HepG2 (cell line): ENCODE measurements at regions not wholly inside any gene's neighbourhood (a gene's known extent, or its start where the extent isn't known, plus 50 kb on each side); places are given as distances from the start of the nearest gene placed in this dataset.

Source experiments
- ATAC-seq: fragments of 200-7000 bp; cut with Tn5 transposase; 3 replicates; pipeline ENCODE4 v1.9.1; 2020; ENCODE audit warnings: mild to moderate bottlenecking, moderate library complexity
- BruUV-seq: library from RNA; stranded (reverse); fragments of 400-500 nt; replicated peaks from 2 replicates; lab custom pipeline; 2021; lab: Mats Ljungman, UMichigan
- CTCF ChIA-PET: fragments of 300-600 bp; formaldehyde crosslinking; extraction: SDS; loops from one replicate; lab custom pipeline; 2021; ENCODE audit warnings: low total read pairs, inconsistent platforms, low intra/inter-chr PET ratio; lab: Yijun Ruan, JAX
- POLR2A ChIA-PET: fragments of 350-600 bp; sonication (Branson Sonifier 250); formaldehyde crosslinking; loops from one replicate; lab custom pipeline; 2020; ENCODE audit warnings: antibody characterized with exemption, inconsistent platforms; lab: Yijun Ruan, JAX
- DNase-seq: peaks from one replicate; pipeline ENCODE4 v3.0.0-alpha.2; 2015; ENCODE audit warnings: low spot score
- FAIRE-seq: peaks from 3 replicates; lab custom pipeline; 2011; peaks lifted over from hg19 to GRCh38; lab: Jason Lieb, UNC
- H2AFZ ChIP-seq: one replicate; pipeline ENCODE4 v1.6.1; 2011; ENCODE audit warnings: low read length, inconsistent platforms
- H3K27ac ChIP-seq: fragments of 300-600 bp; 3 replicates; pipeline ENCODE4 v1.8.0; 2011; ENCODE audit warnings: mixed run types, mild to moderate bottlenecking, mixed read lengths, low read length, inconsistent platforms; ENCODE audit not compliant: insufficient read depth; ENCODE audit errors: extremely low read length
- H3K27me3 ChIP-seq, 2 experiments: fragments of 200-600 bp in 1 of 2; 2 replicates in 1 of 2; 3 replicates in 1 of 2; pipeline versions ENCODE4 v1.6.0 to v1.8.0; 2011; ENCODE audit warnings: low read length in 2 of 2, mild to moderate bottlenecking in 2 of 2, moderate library complexity in 2 of 2, inconsistent platforms in 1 of 2; ENCODE audit not compliant: insufficient read depth in 2 of 2, control insufficient read depth in 1 of 2
- H3K36me3 ChIP-seq, 2 experiments: fragments of 200-600 bp in 1 of 2; replicated peaks in 1 of 2; 2 replicates in 1 of 2; 3 replicates in 1 of 2; pipeline versions ENCODE4 v1.5.1 to v1.8.0; 2011; ENCODE audit warnings: low read length in 2 of 2, inconsistent platforms in 1 of 2; ENCODE audit not compliant: insufficient read depth in 2 of 2, control insufficient read depth in 1 of 2
- H3K4me1 ChIP-seq: 2 replicates; pipeline ENCODE4 v1.5.1; 2012; ENCODE audit warnings: low read length, inconsistent platforms; ENCODE audit not compliant: insufficient read depth
- H3K4me2 ChIP-seq: 2 replicates; pipeline ENCODE4 v1.6.0; 2011; ENCODE audit warnings: low read depth, low read length, inconsistent platforms
- H3K4me3 ChIP-seq, 3 experiments: fragments of 200-600 bp in 1 of 3; sonication (generic), shearing (Covaris generic) in 1 of 3; replicated peaks in 1 of 3; 2 replicates each; pipeline ENCODE4 v1.5.1; 2011 to 2016; ENCODE audit warnings: low read length in 3 of 3, inconsistent platforms in 2 of 3, low read depth in 2 of 3, mild to moderate bottlenecking in 2 of 3, control low read depth in 1 of 3, mixed read lengths in 1 of 3; ENCODE audit not compliant: insufficient read depth in 1 of 3
- H3K79me2 ChIP-seq: one replicate; pipeline ENCODE4 v1.6.1; 2011; ENCODE audit warnings: low read length, inconsistent platforms; ENCODE audit not compliant: insufficient read depth
- H3K9ac ChIP-seq: 2 replicates; pipeline ENCODE4 v1.6.0; 2011; ENCODE audit warnings: mild to moderate bottlenecking, low read depth, low read length, inconsistent platforms; ENCODE audit not compliant: insufficient read depth
- H3K9me3 ChIP-seq: 2 replicates; pipeline ENCODE4 v1.5.1; 2012; ENCODE audit warnings: mild to moderate bottlenecking, low read length
- H4K20me1 ChIP-seq: 2 replicates; pipeline ENCODE4 v1.6.0; 2011; ENCODE audit warnings: inconsistent platforms, mild to moderate bottlenecking, low read length, moderate library complexity; ENCODE audit not compliant: insufficient read depth
- BRCA1 ChIP-seq: sonication (generic); formaldehyde crosslinking; IDR thresholded peaks from 2 replicates; pipeline ENCODE4 v1.4.0; 2020; ENCODE audit warnings: missing genetic modification reagents
- CC2D1A ChIP-seq: sonication (generic); formaldehyde crosslinking; IDR thresholded peaks from 2 replicates; pipeline ENCODE4 v1.8.1; 2023; ENCODE audit warnings: mild to moderate bottlenecking, missing genetic modification reagents
- FOXK1 ChIP-seq: sonication (generic); formaldehyde crosslinking; IDR thresholded peaks from 2 replicates; pipeline ENCODE4 v1.4.0; 2020; ENCODE audit warnings: low read depth, missing genetic modification reagents, borderline replicate concordance
- HIVEP1 ChIP-seq: sonication (generic); formaldehyde crosslinking; IDR thresholded peaks from 2 replicates; pipeline ENCODE4 v1.4.0; 2020; ENCODE audit warnings: mild to moderate bottlenecking, missing genetic modification reagents
- HNRNPK ChIP-seq: fragments of 200-400 bp; formaldehyde crosslinking; IDR thresholded peaks from 2 replicates; pipeline ENCODE4 v1.6.1; 2018; ENCODE audit warnings: low read length, low read depth, moderate library complexity, mild to moderate bottlenecking; ENCODE audit not compliant: poor library complexity, severe bottlenecking
- KLF12 ChIP-seq: sonication (generic); formaldehyde crosslinking; IDR thresholded peaks from 2 replicates; pipeline ENCODE4 v1.4.0; 2020; ENCODE audit warnings: missing genetic modification reagents, borderline replicate concordance
- PHF8 ChIP-seq: sonication (generic); formaldehyde crosslinking; IDR thresholded peaks from 2 replicates; pipeline ENCODE4 v1.5.0; 2020; ENCODE audit warnings: missing genetic modification reagents
- SIN3B ChIP-seq: fragments of 150-350 bp; IDR thresholded peaks from 2 replicates; pipeline ENCODE4 v1.6.1; 2014; ENCODE audit warnings: low read length
- TARDBP ChIP-seq: sonication (generic); formaldehyde crosslinking; IDR thresholded peaks from 2 replicates; pipeline ENCODE4 v1.8.0; 2022; ENCODE audit warnings: mild to moderate bottlenecking, missing genetic modification reagents
- XBP1 ChIP-seq: sonication (generic); formaldehyde crosslinking; IDR thresholded peaks from 2 replicates; pipeline ENCODE4 v1.5.0; 2020; ENCODE audit warnings: missing genetic modification reagents
- ZFAT ChIP-seq: sonication (generic); formaldehyde crosslinking; conservative IDR thresholded peaks from 2 replicates; pipeline ENCODE4 v1.8.1; 2023; ENCODE audit warnings: missing genetic modification reagents, inconsistent platforms
- ZNF24 ChIP-seq: fragments of 450-650 bp; IDR thresholded peaks from 2 replicates; pipeline ENCODE4 v1.6.1; 2017; ENCODE audit warnings: antibody characterized with exemption, mild to moderate bottlenecking
- ZNF550 ChIP-seq: sonication (generic); formaldehyde crosslinking; IDR thresholded peaks from 2 replicates; pipeline ENCODE4 v1.4.0; 2020; ENCODE audit warnings: mild to moderate bottlenecking, missing genetic modification reagents, borderline replicate concordance
- ZNF569 ChIP-seq: sonication (generic); formaldehyde crosslinking; IDR thresholded peaks from 2 replicates; pipeline ENCODE4 v1.5.0; 2020; ENCODE audit warnings: mild to moderate bottlenecking, missing genetic modification reagents, moderate library complexity, borderline replicate concordance
- ZNF776 ChIP-seq: sonication (generic); formaldehyde crosslinking; IDR thresholded peaks from 2 replicates; pipeline ENCODE4 v1.4.0; 2020; ENCODE audit warnings: mild to moderate bottlenecking, missing genetic modification reagents
- WGBS: methylation state at CpG from one replicate; pipeline ENCODE4 v1.1.6; 2017; ENCODE audit warnings: low lambda C conversion rate; 5-methylcytosine and 5-hydroxymethylcytosine counted together
- in situ Hi-C: cut with HindIII; loops from 2 replicates; pipeline ENCODE4 v1.10.0; 2017; ENCODE audit warnings: low pct_unique_long_range_greater_than_20kb; ENCODE audit not compliant: extremely low pct_ligation_motif_present
- intact Hi-C: fragments of 100-400 bp; cut with micrococcal nuclease; formaldehyde crosslinking; loops from one replicate; pipeline ENCODE4 v1.10.0; 2022; ENCODE audit not compliant: unreplicated experiment
- TF ChIP-seq, protein P1 (sequence below): IDR thresholded peaks from 2 replicates; pipeline ENCODE4 v1.6.1; 2016
- TF ChIP-seq, protein P2 (sequence below): sonication (generic); formaldehyde crosslinking; IDR thresholded peaks from 2 replicates; pipeline ENCODE4 v1.8.1; 2023; ENCODE audit warnings: mild to moderate bottlenecking, missing genetic modification reagents, borderline replicate concordance
- TF ChIP-seq, protein P3 (sequence below): sonication (generic); formaldehyde crosslinking; IDR thresholded peaks from 2 replicates; pipeline ENCODE4 v1.9.0; 2021; ENCODE audit warnings: missing genetic modification reagents, borderline replicate concordance
- TF ChIP-seq, protein P4 (sequence below): sonication (generic); formaldehyde crosslinking; IDR thresholded peaks from 2 replicates; pipeline ENCODE4 v1.8.0; 2022; ENCODE audit warnings: missing genetic modification reagents, mild to moderate bottlenecking, inconsistent platforms, borderline replicate concordance
- TF ChIP-seq, protein P5 (sequence below): sonication (generic); formaldehyde crosslinking; IDR thresholded peaks from 2 replicates; pipeline ENCODE4 v1.4.0; 2020; ENCODE audit warnings: mild to moderate bottlenecking, missing genetic modification reagents, borderline replicate concordance

DNA sequence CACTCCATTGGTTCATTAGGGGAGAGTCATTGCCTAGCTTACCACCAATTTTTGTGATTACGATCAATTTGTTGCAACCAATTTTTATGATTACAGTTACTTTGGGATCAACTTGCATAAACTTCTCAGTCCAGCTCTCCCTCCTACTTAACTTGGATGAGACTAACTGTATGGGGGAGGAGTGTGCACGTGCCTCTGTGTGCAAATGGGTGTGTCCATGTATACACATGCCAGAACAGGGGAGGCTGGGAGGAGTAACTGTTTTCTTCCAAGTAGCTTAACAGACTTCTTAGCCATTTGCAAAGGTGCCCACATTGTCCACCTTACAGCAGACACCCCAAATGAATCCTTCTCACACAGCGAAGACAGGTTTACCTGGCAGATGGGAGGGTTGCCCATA, 117.7 kb upstream of the VCX3B start (continued):
- TF ChIP-seq XBP1 (CRISPR knock-in tag) (no peak), ZNF776 (CRISPR knock-in tag) (no peak), BRCA1 (CRISPR knock-in tag) (no peak)
- TF ChIP-seq, protein P1, sequence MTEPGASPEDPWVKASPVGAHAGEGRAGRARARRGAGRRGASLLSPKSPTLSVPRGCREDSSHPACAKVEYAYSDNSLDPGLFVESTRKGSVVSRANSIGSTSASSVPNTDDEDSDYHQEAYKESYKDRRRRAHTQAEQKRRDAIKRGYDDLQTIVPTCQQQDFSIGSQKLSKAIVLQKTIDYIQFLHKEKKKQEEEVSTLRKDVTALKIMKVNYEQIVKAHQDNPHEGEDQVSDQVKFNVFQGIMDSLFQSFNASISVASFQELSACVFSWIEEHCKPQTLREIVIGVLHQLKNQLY (CRISPR knock-in tag): no peak
- TF ChIP-seq, all 625 proteins: peak for 0

DNA sequence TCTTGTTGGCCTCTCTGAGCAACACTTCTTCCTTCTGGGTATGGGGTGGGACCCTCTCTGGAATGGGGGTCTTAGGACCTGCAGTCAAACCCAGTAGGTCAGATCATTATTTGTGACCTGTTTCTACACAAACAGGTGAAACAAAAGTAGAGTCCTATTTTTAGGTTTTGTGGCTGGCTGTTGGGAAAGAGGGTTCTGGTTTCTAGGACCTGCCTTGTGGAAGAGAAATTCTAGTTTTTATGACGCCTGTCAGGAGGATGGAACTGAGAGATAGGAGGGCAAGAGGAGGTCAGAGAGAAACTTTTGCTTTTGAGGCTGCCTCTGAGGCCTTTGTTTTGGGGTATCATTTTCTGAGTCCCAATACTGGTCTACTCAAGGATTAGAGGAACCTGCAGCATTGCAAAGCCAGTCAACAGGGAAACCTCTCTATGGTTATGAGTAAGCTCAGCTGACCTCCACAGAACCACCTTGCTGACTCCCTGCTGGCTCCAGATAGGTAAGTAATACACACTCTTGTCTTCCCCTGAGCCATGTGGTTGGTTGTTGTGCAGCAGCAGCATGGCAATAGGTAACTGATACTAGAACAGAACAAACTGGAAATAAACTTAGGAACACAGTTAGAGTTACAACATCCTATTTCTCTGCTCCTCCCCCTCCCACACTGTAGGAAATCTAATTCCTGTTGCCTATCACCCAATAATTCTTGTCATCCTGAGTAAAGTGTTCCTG, 114.7 kb upstream of the VCX3B start:
- in situ Hi-C loops: no loop called here
- POLR2A ChIA-PET: no interaction called here
- 22% methylated on average over 1 of the region's 1 CpG for WGBS
- TF ChIP-seq CC2D1A (no peak), TARDBP (no peak), HNRNPK (no peak), ZNF569 (CRISPR knock-in tag) (no peak), KLF12 (CRISPR knock-in tag) (no peak), SIN3B (no peak), ZNF550 (CRISPR knock-in tag) (no peak), ZFAT (CRISPR knock-in tag) (no peak), PHF8 (CRISPR knock-in tag) (no peak), ZNF24 (no peak), FOXK1 (CRISPR knock-in tag) (no peak), HIVEP1 (CRISPR knock-in tag) (no peak)
- TF ChIP-seq, protein P2, sequence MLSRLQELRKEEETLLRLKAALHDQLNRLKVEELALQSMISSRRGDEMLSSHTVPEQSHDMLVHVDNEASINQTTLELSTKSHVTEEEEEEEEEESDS (CRISPR knock-in tag): no peak
- TF ChIP-seq, protein P3, sequence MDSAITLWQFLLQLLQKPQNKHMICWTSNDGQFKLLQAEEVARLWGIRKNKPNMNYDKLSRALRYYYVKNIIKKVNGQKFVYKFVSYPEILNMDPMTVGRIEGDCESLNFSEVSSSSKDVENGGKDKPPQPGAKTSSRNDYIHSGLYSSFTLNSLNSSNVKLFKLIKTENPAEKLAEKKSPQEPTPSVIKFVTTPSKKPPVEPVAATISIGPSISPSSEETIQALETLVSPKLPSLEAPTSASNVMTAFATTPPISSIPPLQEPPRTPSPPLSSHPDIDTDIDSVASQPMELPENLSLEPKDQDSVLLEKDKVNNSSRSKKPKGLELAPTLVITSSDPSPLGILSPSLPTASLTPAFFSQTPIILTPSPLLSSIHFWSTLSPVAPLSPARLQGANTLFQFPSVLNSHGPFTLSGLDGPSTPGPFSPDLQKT (CRISPR knock-in tag): no peak
- TF ChIP-seq, protein P4, sequence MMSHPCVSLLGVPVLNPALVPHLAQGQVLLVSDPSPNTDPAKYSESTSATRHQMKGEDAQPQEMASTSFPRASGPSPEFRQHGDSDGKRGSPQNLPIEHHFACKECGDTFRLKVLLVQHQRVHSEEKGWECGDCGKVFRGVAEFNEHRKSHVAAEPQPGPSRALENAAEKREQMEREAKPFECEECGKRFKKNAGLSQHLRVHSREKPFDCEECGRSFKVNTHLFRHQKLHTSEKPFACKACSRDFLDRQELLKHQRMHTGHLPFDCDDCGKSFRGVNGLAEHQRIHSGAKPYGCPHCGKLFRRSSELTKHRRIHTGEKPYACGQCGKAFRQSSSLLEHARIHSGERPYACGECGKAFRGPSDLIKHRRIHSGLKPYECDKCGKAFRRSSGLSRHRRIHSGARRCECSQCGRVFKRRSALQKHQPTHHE: no peak
- TF ChIP-seq, protein P5, sequence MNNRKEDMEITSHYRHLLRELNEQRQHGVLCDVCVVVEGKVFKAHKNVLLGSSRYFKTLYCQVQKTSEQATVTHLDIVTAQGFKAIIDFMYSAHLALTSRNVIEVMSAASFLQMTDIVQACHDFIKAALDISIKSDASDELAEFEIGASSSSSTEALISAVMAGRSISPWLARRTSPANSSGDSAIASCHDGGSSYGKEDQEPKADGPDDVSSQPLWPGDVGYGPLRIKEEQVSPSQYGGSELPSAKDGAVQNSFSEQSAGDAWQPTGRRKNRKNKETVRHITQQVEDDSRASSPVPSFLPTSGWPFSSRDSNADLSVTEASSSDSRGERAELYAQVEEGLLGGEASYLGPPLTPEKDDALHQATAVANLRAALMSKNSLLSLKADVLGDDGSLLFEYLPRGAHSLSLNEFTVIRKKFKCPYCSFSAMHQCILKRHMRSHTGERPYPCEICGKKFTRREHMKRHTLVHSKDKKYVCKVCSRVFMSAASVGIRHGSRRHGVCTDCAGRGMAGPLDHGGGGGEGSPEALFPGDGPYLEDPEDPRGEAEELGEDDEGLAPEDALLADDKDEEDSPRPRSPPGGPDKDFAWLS (CRISPR knock-in tag): no peak

More for the DNA sequence above, 114.7 kb upstream of the VCX3B start:
- Histone ChIP-seq H3K9me3 (no peaks in the 10 kb centered on the region), H3K27ac (no peak overlapping the region), H3K9ac (no peak overlapping the region), H2AFZ (no peak overlapping the region), H3K79me2 (no peaks in the 10 kb centered on the region), H3K36me3 (no peaks in the 10 kb centered on the region), H3K4me3 (no peak overlapping the region), H4K20me1 (no peaks in the 10 kb centered on the region), H3K4me2 (no peak overlapping the region), H3K4me1 (no peaks in the 10 kb centered on the region), H3K27me3 (no peaks in the 10 kb centered on the region)
- CTCF ChIA-PET: no interaction called here
- ATAC-seq: no peak
- intact Hi-C loops: no loop called here
- no TSS peak for BruUV-seq
- no peak for DNase-seq
- FAIRE-seq: no peak
